Heart right ventricle (tissue), 16 donors: ENCODE measurements at regions not wholly inside any gene's neighbourhood (a gene's known extent, or its start where the extent isn't known, plus 50 kb on each side); places are given as distances from the start of the nearest gene placed in this dataset.

Source experiments
- ATAC-seq, 8 donors: fragments of 200-7000 bp; cut with Tn5 transposase; one replicate each; pipeline ENCODE4 v1.9.1; 2020; ENCODE audit warnings: mild to moderate bottlenecking in 8 of 8, moderate library complexity in 8 of 8, moderate number of reproducible peaks in 1 of 8
- DNase-seq, 2 donors: peaks; one replicate each; pipeline ENCODE4 v3.0.0-alpha.2; 2020
- H3K27ac ChIP-seq, 10 donors: fragments of 200-600 bp; sonication (generic) in 2 of 10; one replicate each; pipeline versions ENCODE4 v1.5.0 to v1.8.0; 2020 to 2022; ENCODE audit warnings: mild to moderate bottlenecking in 3 of 10
- H3K27me3 ChIP-seq, 7 donors: fragments of 200-600 bp; one replicate each; pipeline ENCODE4 v1.8.0; 2021 to 2022; ENCODE audit warnings: mild to moderate bottlenecking in 2 of 7
- H3K36me3 ChIP-seq, 9 donors: fragments of 200-600 bp; sonication (generic) in 1 of 9; one replicate each; pipeline versions ENCODE4 v1.5.0 to v1.8.0; 2020 to 2022; ENCODE audit warnings: mild to moderate bottlenecking in 2 of 9
- H3K4me1 ChIP-seq, 9 donors: fragments of 200-600 bp; sonication (generic) in 1 of 9; one replicate each; pipeline versions ENCODE4 v1.5.0 to v1.8.0; 2020 to 2022; ENCODE audit warnings: mild to moderate bottlenecking in 4 of 9
- H3K4me3 ChIP-seq, 10 donors: fragments of 200-600 bp; sonication (generic) in 2 of 10; one replicate each; pipeline versions ENCODE4 v1.5.0 to v1.8.0; 2020 to 2022; ENCODE audit warnings: mild to moderate bottlenecking in 7 of 10, moderate library complexity in 2 of 10
- H3K9me3 ChIP-seq, 11 donors: fragments of 200-600 bp in 10 of 11; sonication (generic) in 2 of 11; one replicate each; pipeline versions ENCODE4 v1.5.0 to v1.8.0; 2013 to 2022; ENCODE audit warnings: mild to moderate bottlenecking in 2 of 11, control low read depth in 1 of 11, moderate library complexity in 1 of 11
- WGBS, 2 donors: extraction: QIAGEN DNeasy Blood & Tissue Kit; methylation state at CpG; one replicate each; pipeline ENCODE4 v1.1.7; 2013; ENCODE audit warnings: inconsistent platforms in 1 of 2; 5-methylcytosine and 5-hydroxymethylcytosine counted together
- intact Hi-C, 10 donors: fragments of 100-400 bp; cut with DNase I; formaldehyde crosslinking; loops; one replicate each; pipeline versions ENCODE4 v1.11.1 to v1.14.2; 2022
- TF ChIP-seq, protein P1 (sequence below), 9 donors: fragments of 200-600 bp; sonication (generic) in 2 of 9; IDR thresholded peaks; one replicate each; pipeline versions ENCODE4 v1.5.0 to v1.8.0; 2021 to 2022; ENCODE audit warnings: antibody characterized with exemption in 9 of 9, mild to moderate bottlenecking in 5 of 9, moderate library complexity in 1 of 9
- donor health status: Arrhythmogenic right ventricular cardiomyopathy.
- donor health status: ischemic (EF 13 %, LVEDD 7.1; RV severe dilation, severe dysfunction).
- donor health status: healthy with polysubstance abuse.
- donor health status: DM: no; HTN: yes; CAD: no.
- donor health status: DM: no; HTN: no; CAD: no.
- donor health status: ischemic (EF 25% LVEDD 6.9; RV normal size, moderate dysfunction).
- donor health status: ischemic (EF 25% LVEDD 5.7; RV mildly dilated, moderate dysfunction).
- donor health status: healthy.
- donor health status: DM: yes; HTN: yes; CAD: no.
- donor health status: Ischemic cardiomyopathy.
- donor health status: ischemic (EF 35%, LVEDD 5.7; RV mildly dilated, moderate dysfunction).
- donor health status: nonischemic (EF 11% LVEDD 7.7; RV severe dilation, severe dysfunction).
- donor health status: DM: yes; HTN: yes; CAD: no.
- donor health status: PGD.
- donor health status: ischemic (EF 29% LVEDD 5.4; RV normal size, mild dysfunction).
- donor health status: nonischemic (EF 23%, LVEDD 6.1; RV moderate dilation, normal function).

DNA sequence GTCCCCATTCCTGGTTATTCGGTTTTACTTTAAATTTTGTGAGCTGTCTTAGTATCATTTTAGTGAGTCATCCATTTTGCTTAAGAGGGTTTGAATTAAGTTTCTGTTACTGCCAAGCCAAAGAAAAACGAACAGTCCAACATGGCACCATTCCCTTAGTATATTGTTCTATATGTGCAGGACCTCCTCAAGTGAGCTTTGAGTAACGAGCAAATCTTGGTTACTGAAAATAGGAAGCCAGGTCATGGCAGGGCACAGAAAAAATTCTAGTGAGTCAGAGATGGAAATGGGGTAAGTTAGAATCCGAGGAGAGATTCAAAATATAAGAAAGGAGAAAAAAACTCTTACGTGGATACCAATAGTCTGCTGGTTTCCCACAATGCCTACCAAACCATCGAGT is 292.9 kb downstream of the BAMBI start:
- H3K27me3 ChIP-seq, result no peaks in the 10 kb centered on the region
- DNase-seq (no peak), ATAC-seq (no peak)
- 74 to 81% methylated on average over 6 of the region's 6 CpGs for WGBS, 2 donors
- no peaks in the 10 kb centered on the region for H3K9me3 ChIP-seq
- H3K27ac ChIP-seq, result no peak overlapping the region
- H3K4me1 ChIP-seq, result no peaks in the 10 kb centered on the region
- H3K36me3 ChIP-seq, result no peaks in the 10 kb centered on the region
- intact Hi-C loops, result loop anchor here in 1 of 10 donors (10.0 kb wide), 1 partner anchor 335 kb away; no protein-coding TSS in a partner anchor
- H3K4me3 ChIP-seq, result no peak overlapping the region
- TF ChIP-seq, protein P1, sequence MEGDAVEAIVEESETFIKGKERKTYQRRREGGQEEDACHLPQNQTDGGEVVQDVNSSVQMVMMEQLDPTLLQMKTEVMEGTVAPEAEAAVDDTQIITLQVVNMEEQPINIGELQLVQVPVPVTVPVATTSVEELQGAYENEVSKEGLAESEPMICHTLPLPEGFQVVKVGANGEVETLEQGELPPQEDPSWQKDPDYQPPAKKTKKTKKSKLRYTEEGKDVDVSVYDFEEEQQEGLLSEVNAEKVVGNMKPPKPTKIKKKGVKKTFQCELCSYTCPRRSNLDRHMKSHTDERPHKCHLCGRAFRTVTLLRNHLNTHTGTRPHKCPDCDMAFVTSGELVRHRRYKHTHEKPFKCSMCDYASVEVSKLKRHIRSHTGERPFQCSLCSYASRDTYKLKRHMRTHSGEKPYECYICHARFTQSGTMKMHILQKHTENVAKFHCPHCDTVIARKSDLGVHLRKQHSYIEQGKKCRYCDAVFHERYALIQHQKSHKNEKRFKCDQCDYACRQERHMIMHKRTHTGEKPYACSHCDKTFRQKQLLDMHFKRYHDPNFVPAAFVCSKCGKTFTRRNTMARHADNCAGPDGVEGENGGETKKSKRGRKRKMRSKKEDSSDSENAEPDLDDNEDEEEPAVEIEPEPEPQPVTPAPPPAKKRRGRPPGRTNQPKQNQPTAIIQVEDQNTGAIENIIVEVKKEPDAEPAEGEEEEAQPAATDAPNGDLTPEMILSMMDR (IDR thresholded peaks at IDR 0.05), result no peak

DNA sequence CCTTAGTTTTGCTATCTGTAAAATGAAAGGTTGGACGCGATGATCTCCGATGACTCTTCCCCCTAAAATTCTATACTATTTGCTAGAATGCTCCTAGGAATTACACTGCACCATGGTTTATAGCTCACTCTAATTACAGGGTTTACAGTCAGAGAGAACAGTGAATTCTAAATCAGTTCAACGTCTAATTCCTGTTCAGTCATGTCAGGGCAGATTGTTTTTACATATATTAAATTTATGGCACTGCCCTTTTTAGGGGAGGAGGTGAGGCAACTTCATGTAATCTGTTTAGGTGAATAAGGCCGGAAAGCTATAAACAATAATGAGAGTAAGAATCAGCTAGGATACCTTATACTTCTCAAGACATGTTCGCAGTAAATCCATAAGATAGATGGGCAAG is 293.9 kb downstream of the BAMBI start:
- TF ChIP-seq, protein P1 (IDR thresholded peaks at IDR 0.05), result no peak
- Histone ChIP-seq H3K4me3 (no peak overlapping the region), H3K27ac (no peak overlapping the region), H3K36me3 (no peaks in the 10 kb centered on the region), H3K9me3 (no peaks in the 10 kb centered on the region), H3K4me1 (no peaks in the 10 kb centered on the region), H3K27me3 (no peaks in the 10 kb centered on the region)
- intact Hi-C loops, result loop anchor here in 1 of 10 donors (10.0 kb wide), 1 partner anchor 334 kb away; no protein-coding TSS in a partner anchor
- ATAC-seq (no peak), DNase-seq (no peak)
- 95 to 96% methylated on average over 6 of the region's 6 CpGs for WGBS, 2 donors

DNA sequence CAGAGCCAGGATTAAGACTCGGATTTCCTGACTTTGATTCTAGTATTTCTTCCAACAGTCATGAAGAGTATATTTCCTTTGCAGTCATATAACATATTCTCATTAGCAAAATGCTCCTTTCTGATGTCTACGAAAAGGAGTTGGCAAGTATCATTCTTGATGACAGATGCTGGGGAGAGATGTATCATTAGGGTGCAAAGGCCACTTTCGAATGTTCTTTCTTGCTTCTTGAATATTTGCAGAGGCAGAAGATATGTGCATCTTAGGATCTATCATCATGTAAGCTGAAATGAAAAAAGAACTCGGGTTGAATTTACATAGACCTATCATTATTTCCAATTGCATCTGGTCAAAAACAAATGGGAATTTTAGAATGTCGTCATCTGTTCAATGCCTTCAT is 294.4 kb downstream of the BAMBI start:
- ATAC-seq (no peak), DNase-seq (no peak)
- Histone ChIP-seq H3K27ac (no peak overlapping the region), H3K9me3 (no peaks in the 10 kb centered on the region), H3K27me3 (no peaks in the 10 kb centered on the region), H3K4me3 (no peak overlapping the region), H3K4me1 (no peaks in the 10 kb centered on the region), H3K36me3 (no peaks in the 10 kb centered on the region)
- TF ChIP-seq, protein P1 (IDR thresholded peaks at IDR 0.05), result no peak
- WGBS, 2 donors, result 82 to 83% methylated on average over 5 of the region's 5 CpGs
- intact Hi-C loops, result loop anchor here in 1 of 10 donors (10.0 kb wide), 1 partner anchor 333 kb away; no protein-coding TSS in a partner anchor

DNA sequence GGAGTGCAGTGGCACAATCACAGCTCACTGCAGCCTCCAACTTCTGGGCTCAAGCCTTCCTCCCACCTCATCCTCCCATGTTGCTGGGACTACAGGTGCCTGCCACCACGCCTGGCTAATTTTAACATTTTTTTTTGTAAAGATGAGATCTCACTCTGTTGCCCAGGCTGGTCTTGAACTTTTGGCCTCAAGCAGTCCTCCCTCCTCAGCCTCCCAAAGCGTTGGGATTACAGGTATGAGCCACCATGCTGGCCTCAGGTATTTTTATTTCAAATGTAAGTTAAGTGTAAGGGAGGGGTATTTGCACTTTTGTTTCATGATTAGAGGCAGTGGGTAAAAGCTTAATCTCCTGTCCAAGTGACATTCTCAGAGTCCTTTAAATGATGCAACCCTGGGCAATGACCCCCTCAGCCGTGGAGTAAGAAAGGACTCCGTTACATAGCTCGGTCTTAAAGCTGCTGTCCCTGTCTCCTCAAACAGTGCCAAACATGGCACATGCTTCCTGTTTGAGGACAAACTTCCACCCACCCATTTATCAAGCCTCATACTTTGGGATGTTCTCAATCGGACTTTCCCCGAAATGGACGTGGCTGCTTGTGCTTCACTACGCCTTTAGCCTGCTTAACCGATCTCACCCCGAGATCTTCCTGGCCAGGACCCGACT is 296.1 kb downstream of the BAMBI start:
- Histone ChIP-seq H3K27me3 (no peaks in the 10 kb centered on the region), H3K4me3 (no peak overlapping the region), H3K9me3 (peaks cover 0 to 4% (median 0%) of the 10 kb centered on the region in 11 donors), H3K4me1 (no peaks in the 10 kb centered on the region), H3K27ac (no peak overlapping the region), H3K36me3 (no peaks in the 10 kb centered on the region)
- ATAC-seq (no peak), DNase-seq (no peak)
- TF ChIP-seq, protein P1 (IDR thresholded peaks at IDR 0.05), result no peak
- 84 to 86% methylated on average over 12 of the region's 12 CpGs for WGBS, 2 donors
- intact Hi-C loops, result loop anchor here in 1 of 10 donors (10.0 kb wide), 1 partner anchor 331 kb away; no protein-coding TSS in a partner anchor
